ENCODE measurements at regions not wholly inside any gene's neighbourhood (a gene's known extent, or its start where the extent isn't known, plus 50 kb on each side); places are given as distances from the start of the nearest gene placed in this dataset.
A peak's percentile ranks its signal among the peaks of the same experiment; 100 is the strongest.
"Not testable (repeated sequence)": the region's sequence is repeated elsewhere in the genome, so short reads cannot be mapped to it uniquely, and the experiment has no call there.

DNA sequence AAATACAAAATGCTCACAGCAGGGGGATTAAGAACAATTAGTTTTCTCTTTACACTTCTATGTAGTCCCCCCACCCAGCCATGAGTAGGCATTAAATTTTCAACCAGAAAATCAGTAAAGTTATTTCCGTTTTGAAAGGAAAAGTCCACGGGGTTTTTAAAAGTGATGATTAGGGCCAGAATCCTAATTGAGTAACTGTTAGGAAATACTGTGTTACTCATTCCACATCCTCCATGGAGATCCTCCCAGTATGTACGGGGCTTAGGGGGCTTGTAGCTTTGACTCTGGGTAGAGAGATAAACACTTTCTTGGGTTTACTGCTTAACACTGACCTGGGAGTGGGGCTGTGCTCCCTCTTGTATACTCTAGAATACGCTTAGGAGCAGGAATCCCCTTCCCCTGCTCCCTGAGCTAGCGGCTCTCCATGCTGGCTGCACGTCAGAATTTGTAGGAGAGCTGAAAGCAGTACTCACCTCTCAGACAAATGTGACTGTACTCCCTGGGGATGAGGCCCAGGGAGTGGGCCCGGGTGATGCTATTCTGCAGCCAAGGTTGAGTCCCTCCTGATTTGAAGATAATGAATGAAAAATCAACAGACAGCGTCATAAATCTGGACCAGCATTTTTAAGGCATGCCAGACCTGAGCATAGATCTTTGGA lies 100.5 kb downstream of the SLC4A3 start:
- DNase-seq, result no peak

DNA sequence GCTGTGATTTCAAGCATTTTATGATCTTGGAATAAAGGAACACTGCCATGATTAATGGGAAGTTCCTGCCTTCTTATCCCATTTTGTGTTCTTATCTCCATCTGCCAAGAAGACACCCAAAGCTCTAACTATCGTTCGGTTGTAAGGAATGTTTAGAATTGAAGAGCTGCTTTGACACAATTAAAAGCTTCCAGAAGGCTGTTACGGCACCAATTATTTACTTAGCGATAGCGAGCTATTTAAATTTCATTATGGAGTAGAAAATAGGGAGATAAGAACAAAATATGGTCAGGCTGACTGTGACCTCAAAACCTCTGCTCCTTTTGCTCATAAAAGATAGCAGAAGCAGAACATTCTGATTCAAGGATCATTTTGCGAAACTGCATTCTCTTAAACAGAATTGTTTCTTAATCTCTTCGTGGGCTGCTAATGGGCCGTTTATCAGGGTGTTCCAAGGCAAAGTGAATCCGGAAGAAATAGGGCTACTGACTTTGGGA lies 101.6 kb downstream of the SLC4A3 start:
- DNase-seq, result no peak

DNA sequence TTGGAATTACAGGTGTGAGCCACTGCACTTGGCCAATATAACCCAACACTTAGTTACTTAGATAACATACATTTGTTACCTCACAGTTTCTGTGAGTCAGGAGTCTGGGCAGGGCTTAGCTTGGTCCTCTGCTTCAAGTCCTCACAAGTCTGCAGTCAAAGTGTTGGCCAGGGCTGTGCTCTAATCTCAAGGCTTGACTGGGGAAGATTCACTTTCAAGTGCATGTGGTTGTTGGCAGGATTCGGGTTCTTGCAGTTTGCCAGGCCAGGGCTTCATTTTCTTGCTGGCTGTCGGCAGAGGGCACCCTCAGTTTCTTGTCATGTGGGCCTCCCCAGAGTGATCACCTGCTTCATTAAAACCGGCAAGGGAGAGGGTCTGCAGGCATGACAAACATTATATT lies 103.7 kb downstream of the SLC4A3 start:
- no peak for DNase-seq

DNA sequence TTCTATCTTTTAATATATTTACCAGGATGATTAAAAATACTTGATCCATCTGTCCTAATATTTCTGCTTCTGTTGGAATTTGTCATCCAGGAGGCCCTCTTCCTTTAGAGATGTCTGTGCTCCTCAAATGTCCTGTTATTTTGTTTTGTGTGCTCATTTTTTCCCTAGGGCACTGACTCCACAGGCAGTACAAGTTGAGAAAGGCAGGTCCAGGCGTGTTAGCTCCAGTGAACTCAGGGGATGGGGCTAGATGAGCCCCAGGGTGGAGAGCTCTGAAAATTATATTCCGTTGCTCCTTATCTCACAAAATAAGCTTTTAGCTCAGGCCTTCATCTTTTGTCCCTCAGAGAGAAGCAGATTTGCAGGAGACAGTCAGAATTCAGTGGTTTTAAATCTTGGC lies 105.7 kb downstream of the SLC4A3 start:
- no peak for DNase-seq

DNA sequence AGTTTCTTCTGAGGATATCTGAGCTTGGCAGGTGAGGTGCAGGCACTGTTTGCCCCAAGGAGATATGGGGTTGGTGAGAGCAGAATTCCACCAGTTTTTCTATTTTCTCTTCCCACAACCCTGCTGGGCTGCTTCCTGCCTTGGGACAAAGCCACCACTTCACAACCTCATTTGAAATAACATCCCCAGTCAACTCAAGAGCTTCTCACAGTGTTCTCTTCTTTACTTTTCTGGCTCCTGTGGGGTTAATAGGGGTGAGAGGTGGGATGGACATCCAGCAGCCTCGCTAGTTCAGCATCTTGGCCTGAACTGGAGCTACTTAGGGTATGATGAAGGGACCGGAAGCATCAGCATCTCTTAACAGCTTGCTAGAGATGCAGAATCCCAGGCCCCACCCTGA lies 106.3 kb downstream of the SLC4A3 start:
- no peak for DNase-seq

DNA sequence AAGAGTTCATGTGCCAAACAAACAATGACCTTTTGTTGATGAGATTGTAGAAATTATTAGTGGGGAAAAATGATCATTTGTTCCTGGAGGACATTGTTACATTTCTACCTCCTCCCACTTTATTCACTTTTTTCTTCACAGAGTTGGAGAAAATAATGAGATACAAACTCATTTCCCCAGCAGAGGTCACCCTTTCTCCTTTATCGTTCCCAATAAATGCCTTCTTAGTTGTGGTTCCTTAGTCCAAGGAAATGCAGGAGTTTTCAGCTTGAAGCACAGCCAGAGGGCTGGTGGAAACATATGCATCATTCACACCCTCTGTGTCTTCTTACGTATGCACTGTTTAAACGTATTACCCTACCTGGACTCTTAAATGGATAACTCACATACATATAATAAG lies 108.8 kb downstream of the SLC4A3 start:
- DNase-seq, result peak; percentile 17

DNA sequence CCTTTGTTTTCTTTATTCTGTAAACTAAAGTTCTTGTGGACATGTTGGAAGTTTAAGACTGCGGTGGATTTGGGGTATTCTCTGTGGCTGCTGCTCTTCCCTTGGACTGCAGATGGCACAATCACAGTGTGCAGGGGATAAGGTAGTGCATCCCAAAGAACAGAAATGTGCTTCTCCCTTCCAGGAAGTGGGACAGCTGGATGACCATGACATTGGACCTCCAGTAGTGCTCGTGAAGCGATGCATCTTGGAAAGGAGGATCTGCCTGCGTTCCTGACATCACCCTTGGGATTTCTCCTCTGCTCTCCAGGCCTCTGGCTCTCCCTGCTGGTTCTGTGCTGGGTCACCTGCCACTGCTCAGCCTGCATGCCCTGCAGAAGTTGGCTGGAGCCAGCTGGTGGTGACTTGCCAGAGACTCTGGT lies 109.9 kb downstream of the SLC4A3 start:
- DNase-seq, result no peak

DNA sequence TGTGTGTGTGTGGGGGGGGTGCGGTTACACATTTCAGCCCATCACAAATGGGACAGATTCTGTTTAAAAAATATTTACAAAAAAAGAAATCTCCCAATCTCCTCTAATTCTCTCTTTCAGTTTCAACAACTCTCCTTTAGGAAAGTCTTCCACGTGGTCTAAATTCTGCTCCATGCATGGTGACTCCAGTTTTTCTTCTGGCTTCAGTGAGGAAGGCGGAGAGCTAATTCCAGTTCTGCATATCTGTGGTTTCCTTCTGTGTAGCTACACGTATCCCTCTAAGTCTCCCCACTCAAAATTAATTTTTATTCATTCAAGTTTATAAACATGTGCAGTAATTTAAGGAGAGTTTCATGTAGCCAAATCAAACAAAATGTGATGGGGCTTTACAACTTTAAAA lies 111.6 kb downstream of the SLC4A3 start:
- DNase-seq, result no peak

DNA sequence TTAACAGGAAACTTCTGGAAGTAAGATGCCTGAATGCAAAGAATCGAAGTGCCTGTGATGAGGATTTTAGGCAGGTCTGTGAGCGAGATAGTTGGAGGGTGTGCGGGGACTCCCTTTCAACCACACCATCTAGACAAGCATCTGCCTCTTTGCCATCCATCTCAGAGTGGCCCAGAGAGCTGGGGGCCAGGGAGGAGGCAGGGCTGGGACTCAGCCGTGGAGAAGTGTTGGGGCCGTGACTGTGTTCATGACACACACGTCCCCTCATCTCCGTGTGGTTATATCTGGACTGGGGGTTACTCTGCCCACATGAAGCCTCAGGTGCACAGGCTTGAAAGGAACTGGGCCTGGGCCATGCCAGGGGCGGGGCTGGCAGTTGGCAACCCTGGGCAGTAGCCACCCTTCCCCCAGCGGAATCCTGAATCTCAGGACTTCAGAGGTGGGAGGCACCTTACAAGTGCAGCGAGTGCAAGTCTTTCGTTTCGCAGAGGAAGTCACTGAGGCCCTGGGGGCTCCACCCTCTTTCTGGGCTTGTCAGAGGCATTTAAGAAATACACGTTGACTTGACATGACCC lies 112.5 kb downstream of the SLC4A3 start:
- DNase-seq, result no peak

DNA sequence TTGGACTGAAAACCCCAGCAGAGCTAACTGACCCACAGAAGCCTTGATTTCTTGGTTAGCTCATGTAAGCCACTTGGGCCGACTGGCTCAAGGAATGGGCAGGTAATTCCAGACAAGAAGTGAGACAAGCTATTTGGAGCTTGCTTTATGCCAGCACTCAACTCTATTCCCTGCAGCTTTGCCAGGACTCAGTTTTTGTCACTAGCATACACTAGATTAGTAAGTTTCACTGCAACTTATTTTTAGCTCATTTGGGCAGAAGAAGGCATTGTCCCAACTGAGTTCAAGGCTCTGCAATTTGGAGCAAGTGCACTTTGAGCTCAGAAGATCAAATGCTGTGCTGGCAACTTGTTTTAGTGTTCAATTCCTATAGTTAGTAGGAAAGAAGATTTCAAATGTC lies 116.1 kb downstream of the SLC4A3 start:
- DNase-seq, result no peak

DNA sequence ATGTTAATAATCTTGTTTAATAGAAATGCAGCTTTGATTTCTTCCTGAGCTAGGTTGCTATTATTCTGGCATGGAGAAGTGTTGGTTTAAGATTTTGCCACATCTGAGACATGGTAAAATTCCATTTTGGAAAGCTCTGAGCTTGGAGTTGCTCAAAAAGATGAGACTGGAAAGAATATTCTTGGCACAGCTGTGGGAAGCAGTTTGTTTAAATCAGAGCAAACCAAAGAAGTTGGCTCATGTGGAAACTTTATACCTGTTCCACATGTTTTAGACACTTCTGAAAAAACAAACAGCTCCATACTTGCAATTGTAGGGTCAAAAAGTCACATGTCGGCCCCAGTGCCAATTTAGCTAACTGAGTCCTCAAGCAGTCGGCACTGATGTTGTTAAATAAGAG lies 116.6 kb downstream of the SLC4A3 start:
- DNase-seq, result no peak

DNA sequence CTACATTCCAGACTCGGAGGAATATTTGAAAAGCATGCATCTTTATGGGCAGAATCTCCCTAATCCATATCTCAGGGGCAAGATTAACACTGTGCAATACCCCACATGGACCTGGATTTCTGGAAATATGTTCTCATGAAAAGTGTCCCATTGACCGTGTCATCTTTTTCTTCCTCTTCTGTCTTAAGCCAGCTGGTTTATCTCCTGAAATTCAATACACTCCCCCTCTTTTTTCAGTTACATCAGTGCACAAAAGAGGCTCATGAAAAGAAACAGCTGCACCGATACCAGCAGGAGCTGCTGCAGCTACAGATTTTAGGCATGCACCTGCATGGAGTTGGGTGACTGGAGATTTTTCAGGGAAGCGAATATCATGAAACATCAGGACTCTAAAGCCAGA lies 117.2 kb downstream of the SLC4A3 start:
- no peak for DNase-seq

DNA sequence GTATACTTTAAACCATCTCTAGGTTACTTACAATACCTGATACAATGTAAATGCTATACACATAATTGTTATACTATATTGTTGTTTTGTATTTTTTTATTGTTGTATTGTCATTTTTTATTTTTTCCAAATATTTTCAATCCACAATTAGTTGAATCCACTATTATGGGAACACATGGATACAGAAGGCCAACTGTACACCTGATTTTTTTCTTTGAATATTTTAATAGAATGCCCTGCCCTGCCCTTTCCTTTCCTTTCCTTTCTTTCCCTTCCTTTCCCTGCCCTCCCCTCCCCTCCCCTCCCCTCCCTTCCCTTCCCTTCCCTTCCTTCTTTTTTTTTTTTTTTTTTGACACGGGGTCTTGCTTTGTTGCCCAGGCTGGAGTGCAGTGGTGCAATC lies 120.2 kb downstream of the SLC4A3 start:
- no peak for DNase-seq

DNA sequence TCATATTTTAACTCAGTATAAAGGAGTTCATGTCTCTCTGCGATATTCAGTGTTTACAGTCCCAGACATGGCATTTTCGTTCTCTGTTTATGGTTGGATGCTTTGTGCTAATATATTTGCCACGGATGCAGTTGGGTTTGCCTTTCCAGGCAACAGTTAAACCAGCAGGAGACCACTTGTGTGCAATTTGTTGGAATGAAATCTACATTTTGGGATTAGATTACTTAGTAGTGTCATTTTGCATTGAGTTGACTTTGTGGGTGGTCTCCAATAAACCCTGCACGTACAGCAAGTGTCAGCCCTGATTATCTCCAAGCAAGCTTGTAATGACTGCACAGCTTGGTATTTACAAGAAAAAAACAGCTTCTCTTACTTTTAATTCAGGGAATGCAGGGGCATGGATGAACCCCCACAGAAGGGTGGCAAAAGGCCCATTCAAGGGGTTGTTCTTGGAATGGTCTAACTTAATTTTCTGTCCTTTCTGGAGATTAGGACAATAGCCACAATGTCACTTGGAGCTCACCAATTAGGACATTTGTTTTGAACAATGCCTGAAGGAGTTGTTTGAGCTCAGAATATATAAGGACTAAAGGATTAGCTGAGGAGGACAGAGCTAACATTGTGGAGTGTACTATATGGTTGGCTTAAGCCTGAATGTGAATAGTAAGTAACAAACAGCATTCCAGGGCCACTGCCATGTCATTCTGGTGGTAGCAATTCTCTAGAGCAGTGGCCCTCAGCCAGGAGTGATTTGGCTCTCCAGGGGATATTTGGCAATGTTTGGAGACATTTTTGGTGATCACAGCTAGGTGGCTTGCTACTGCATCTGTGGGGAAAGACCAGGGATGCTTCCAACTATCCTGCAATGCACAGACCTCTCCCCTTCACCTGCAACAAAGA lies 121.5 kb downstream of the SLC4A3 start:
- DNase-seq, result no peak

DNA sequence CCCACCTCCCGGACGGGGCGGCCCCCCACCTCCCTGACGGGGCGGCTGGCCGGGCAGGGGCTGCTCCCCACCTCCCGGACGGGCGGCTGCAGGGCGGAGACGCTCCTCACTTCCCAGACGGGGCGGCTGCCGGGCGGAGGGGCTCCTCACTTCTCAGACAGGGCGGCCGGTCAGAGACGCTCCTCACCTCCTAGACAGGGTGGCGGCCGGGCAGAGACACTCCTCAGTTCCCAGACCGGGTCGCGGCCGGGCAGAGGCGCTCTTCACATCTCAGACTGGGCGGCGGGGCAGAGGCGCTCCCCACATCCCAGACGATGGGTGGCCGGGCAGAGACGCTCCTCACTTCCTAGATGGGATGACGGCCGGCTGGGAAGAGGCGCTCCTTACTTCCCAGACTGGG lies 123.7 kb downstream of the SLC4A3 start:
- not testable (repeated sequence) for DNase-seq

DNA sequence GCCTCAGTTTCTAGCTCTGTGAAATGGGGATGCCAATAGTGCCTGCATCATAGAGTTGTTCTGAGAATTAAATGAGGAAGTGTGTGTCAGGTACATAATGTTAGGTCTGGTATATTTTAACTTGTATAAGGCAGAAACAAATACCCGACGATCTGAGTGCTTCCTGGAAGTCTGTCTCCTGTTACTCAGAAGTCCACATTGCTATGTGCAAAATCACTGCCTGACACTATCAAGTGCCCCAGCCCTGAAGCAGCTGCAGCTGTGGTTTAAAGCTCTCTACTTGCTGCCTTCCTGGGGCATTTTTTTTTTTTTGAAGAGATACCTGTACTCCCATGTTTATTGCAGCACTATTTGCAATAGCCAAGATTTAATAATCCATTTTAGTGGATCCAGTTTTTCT lies 125.3 kb downstream of the SLC4A3 start:
- no peak for DNase-seq

DNA sequence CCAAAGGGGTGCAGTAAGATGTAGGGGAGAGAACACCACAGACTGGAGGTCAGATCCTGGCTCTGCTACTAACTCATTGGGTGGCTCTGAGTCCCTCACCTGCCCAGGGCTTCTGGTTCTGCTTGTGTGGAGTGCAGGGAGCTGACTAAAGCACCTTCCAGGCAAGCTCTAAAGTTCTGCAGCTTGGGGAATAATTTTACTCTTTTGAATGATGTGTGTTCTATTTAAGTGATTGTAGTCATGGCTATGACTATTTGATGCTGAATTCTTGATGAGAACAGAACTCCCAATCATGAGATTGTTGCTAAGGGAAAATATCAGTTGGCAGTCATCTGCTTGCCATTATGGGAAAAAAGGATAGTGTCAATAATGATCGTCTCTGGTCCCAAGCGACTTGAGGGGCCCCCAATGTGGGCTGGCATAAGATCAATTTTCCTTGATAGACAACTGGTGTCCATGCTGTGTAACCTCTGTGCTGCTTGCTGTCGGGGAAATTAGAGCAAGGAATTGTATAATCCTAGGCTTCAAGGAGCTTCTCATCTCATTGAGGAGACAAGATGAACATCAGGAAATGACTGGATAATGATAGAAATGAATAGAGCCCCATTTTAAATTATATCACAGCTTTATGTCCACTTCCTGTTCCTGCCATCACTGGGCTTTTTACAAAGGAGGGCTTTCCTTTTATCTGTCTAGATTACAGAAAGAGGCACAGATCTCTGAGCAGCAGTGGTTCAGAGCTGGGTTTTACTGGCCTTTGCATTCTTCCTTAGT lies 131.7 kb downstream of the SLC4A3 start:
- no peak for DNase-seq

DNA sequence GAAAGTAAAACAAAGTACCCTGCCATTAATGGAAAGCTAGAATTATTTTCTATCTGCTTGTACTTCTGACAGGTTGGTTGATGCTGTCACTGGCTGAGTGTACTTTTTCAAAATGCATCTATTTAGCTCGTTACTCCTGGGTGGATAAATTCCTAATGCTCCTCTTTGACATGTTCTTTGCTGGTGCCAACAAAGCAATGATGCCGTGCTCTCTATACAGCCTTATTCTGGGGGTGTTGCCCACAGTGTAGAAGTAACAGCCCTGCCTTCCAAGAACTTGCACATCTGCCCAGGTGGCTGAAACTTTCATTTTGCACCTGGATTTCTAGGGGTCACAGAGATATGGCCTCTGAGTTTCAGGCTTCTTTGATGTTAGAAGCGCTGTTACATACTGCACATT lies 132.4 kb downstream of the SLC4A3 start:
- no peak for DNase-seq

DNA sequence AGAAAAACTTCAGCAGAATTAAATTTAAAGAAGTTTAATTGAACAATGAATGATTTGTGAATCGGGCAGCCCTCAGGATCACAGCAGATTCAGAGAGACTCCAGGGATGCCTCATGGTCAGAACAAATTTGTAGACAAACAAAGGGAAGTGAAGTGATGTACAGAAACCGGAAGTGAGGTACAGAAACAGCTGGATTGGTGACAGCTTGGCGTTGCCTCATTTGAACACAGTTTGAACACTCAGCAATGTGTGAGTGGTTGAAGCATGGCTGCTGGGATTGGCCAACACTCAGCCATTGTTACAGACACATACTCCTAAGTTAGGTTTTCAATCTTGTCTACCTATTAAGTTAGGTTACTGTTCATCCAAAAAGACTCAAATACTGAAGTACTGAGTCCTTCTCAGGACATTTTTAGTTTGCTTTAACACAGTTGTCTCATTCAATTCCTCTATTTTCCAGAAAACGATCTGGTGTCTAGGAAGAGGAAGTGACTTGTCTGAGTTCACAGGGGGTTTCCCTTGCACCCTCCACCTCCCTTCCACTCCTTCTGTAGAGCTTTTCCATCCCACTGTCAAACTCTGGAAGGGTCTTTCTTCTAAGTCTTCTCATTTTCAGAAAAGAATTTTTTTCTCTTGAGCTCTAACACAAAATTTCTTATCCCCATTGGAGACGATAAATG lies 137.9 kb downstream of the SLC4A3 start:
- no peak for DNase-seq

DNA sequence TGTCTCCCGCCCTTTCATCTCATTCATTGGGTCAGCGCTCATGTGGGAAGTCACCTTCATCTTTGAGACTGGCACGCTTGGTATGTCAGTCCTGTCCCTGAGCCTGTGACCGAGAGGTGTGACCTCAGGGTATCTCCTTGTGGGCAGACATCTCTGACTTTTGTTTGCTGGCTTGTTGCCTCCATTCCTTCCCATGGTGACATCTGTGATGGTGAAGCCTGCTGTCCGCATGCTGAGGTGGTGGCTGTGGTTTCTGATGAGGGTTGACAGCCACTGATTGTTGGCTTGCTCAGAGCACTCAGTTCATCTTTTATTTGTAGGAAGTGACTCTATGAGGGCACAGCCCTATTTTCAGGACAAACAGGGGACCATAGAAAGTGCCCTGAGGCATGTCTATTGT lies 139.2 kb downstream of the SLC4A3 start:
- no peak for DNase-seq

DNA sequence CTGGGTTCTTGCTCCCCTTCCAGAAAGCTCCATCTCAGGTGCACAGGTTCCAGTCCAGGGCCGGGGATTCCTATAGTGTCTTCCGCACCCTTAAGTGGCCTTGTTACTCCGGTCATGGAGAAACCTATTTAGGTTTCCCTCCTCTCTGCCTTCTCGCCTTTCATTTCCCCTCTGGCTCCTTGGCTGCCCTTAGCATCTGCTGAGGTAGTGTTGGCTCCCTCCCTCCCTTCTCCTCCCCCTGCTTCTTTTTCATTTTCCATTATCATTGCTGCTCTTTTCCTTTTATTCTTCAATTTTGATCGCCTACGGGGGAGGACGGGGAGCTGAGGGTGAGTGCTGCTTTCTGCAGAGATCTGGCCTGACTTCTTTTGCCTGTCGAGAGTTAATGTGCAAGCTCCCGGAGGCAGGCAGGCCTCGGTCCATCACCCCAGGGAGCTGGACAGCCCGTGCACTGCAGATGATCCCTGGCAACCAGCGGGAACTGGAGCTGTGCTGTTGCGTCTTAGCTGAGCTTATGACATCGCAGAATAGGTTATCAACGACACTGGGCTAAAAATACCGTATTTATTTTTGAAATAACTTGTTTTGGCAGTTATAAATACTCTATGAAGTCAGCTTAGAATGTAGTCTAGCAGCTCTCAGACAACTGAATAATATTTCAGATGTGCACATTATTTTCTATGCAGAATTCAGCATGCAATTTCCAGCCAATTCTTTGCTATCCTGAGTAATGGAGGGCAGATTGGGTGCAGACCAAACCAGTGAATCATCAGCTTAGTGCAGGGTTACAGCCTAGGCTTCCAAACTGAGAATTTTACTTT lies 141.9 kb downstream of the SLC4A3 start:
- DNase-seq, result no peak
